ENCODE measurements at regions not wholly inside any gene's neighbourhood (a gene's known extent, or its start where the extent isn't known, plus 50 kb on each side); places are given as distances from the start of the nearest gene placed in this dataset.

DNA sequence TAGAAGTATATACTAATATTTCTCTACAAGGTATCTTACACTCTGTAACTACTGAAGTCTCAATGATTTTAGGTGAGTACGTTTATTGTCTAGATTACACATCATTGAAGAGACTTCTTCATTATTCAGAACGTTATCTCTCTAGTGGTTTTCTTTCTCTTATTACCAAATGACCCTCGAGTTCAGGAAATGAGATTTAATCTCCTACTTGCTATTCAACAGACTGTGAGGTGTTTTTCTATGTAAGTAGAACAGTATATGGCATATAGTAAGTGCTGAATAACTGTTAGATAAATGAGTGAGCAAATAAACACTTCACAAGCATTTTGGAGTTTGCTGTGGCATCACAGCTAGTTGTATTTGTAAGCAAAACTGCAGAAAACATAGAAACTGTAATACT, 947.2 kb upstream of the SLC39A10 start:
- TF ChIP-seq, protein P1, sequence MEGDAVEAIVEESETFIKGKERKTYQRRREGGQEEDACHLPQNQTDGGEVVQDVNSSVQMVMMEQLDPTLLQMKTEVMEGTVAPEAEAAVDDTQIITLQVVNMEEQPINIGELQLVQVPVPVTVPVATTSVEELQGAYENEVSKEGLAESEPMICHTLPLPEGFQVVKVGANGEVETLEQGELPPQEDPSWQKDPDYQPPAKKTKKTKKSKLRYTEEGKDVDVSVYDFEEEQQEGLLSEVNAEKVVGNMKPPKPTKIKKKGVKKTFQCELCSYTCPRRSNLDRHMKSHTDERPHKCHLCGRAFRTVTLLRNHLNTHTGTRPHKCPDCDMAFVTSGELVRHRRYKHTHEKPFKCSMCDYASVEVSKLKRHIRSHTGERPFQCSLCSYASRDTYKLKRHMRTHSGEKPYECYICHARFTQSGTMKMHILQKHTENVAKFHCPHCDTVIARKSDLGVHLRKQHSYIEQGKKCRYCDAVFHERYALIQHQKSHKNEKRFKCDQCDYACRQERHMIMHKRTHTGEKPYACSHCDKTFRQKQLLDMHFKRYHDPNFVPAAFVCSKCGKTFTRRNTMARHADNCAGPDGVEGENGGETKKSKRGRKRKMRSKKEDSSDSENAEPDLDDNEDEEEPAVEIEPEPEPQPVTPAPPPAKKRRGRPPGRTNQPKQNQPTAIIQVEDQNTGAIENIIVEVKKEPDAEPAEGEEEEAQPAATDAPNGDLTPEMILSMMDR (conservative IDR thresholded peaks at IDR 0.05): no peak
- no peak for TF ChIP-seq EZH2 (IDR thresholded peaks at IDR 0.05; ENCODE audit: low read depth)
- no peaks in the 10 kb centered on the region for H3K9me2 ChIP-seq (ENCODE audit: insufficient read depth)
- no peaks in the 10 kb centered on the region for H3K79me2 ChIP-seq (ENCODE audit: low read depth)
- ChIA-PET CTCF (no interaction called here), POLR2A (ENCODE audit: unreplicated experiment) (no interaction called here)
- no peaks in the 10 kb centered on the region for H4K20me1 ChIP-seq (ENCODE audit: insufficient read depth)
- no peaks in the 10 kb centered on the region for H3K27me3 ChIP-seq (ENCODE audit: insufficient read depth, low read depth)
- intact Hi-C loops (cut with micrococcal nuclease; ENCODE audit: unreplicated experiment): no loop called here
- H2AFZ ChIP-seq: no peak overlapping the region
- H3K36me3 ChIP-seq (ENCODE audit: low read depth): no peaks in the 10 kb centered on the region
- BruUV-seq (replicated peaks): no TSS peak
- no peak overlapping the region for H3K4me3 ChIP-seq
- H3K4me1 ChIP-seq (replicated peaks; ENCODE audit: insufficient read depth): no peaks in the 10 kb centered on the region
- no peak overlapping the region for H3K4me2 ChIP-seq
- H3F3A ChIP-seq (ENCODE audit: insufficient read depth, low read depth): no peaks in the 10 kb centered on the region
- no peak for DNase-seq
- H3K27ac ChIP-seq: no peak overlapping the region
- H3K9me3 ChIP-seq (ENCODE audit: insufficient read depth, low read depth): no peaks in the 10 kb centered on the region

DNA sequence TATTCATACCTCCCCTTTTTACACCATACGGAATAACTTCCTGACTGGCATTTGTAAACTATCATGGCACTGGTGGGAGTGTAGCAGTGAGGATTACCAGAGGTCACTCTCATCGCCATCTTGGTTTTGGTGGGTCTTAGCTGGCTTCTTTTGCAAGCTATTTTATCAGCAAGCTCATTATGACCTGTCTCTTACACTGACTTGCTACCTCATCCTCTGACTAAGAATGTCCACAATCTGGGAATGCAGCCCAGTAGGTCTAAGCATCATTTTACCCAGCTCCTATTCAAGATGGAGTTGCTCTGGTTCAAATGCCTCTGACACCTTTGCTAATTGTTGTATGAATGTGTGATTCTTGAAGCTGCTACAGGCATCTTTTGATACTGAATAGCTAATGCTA, 950.8 kb upstream of the SLC39A10 start:
- no peaks in the 10 kb centered on the region for H3F3A ChIP-seq (ENCODE audit: insufficient read depth, low read depth)
- H3K79me2 ChIP-seq (ENCODE audit: low read depth): no peaks in the 10 kb centered on the region
- TF ChIP-seq EZH2 (IDR thresholded peaks at IDR 0.05; ENCODE audit: low read depth): no peak
- H4K20me1 ChIP-seq (ENCODE audit: insufficient read depth): no peaks in the 10 kb centered on the region
- no peak overlapping the region for H2AFZ ChIP-seq
- ChIA-PET POLR2A (ENCODE audit: unreplicated experiment) (no interaction called here), CTCF (no interaction called here)
- BruUV-seq (replicated peaks): no TSS peak
- DNase-seq: no peak
- H3K36me3 ChIP-seq (ENCODE audit: low read depth): no peaks in the 10 kb centered on the region
- no peak overlapping the region for H3K4me3 ChIP-seq
- no peaks in the 10 kb centered on the region for H3K9me3 ChIP-seq (ENCODE audit: insufficient read depth, low read depth)
- H3K4me2 ChIP-seq: no peak overlapping the region
- H3K9me2 ChIP-seq (ENCODE audit: insufficient read depth): no peaks in the 10 kb centered on the region
- intact Hi-C loops (cut with micrococcal nuclease; ENCODE audit: unreplicated experiment): no loop called here
- H3K4me1 ChIP-seq (replicated peaks; ENCODE audit: insufficient read depth): no peaks in the 10 kb centered on the region
- no peaks in the 10 kb centered on the region for H3K27me3 ChIP-seq (ENCODE audit: insufficient read depth, low read depth)
- H3K27ac ChIP-seq: no peak overlapping the region

DNA sequence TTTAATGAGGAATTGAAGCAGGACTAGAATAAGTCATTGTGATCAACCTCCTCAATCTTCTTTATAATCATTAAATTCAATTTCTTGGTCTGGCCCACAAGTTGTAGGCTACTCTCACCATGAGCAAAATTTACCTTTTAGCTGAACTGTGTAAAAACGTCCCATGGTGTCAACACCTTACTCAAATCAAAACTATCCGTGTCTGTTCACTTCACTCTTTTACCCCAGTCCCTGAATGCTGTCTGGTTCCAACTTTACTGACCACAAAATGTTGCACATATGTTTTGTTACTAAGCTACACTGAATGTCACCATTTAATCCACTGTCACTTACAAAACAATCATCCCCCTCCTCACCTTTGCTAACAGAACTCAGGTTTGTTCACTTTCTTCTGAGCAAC, 951.6 kb upstream of the SLC39A10 start:
- Histone ChIP-seq H3K9me3 (ENCODE audit: insufficient read depth, low read depth) (no peaks in the 10 kb centered on the region), H4K20me1 (ENCODE audit: insufficient read depth) (no peaks in the 10 kb centered on the region), H3K4me1 (replicated peaks; ENCODE audit: insufficient read depth) (no peaks in the 10 kb centered on the region), H3K27ac (no peak overlapping the region), H3K79me2 (ENCODE audit: low read depth) (no peaks in the 10 kb centered on the region), H3K4me2 (no peak overlapping the region), H3K27me3 (ENCODE audit: insufficient read depth, low read depth) (no peaks in the 10 kb centered on the region), H2AFZ (no peak overlapping the region), H3K36me3 (ENCODE audit: low read depth) (no peaks in the 10 kb centered on the region), H3K9me2 (ENCODE audit: insufficient read depth) (no peaks in the 10 kb centered on the region), H3K4me3 (no peak overlapping the region), H3F3A (ENCODE audit: insufficient read depth, low read depth) (no peaks in the 10 kb centered on the region)
- no peak for DNase-seq
- intact Hi-C loops (cut with micrococcal nuclease; ENCODE audit: unreplicated experiment): no loop called here
- ChIA-PET CTCF (no interaction called here), POLR2A (ENCODE audit: unreplicated experiment) (no interaction called here)
- BruUV-seq (replicated peaks): no TSS peak
- no peak for TF ChIP-seq EZH2 (IDR thresholded peaks at IDR 0.05; ENCODE audit: low read depth)
- TF ChIP-seq, protein P1 (conservative IDR thresholded peaks at IDR 0.05): no peak

DNA sequence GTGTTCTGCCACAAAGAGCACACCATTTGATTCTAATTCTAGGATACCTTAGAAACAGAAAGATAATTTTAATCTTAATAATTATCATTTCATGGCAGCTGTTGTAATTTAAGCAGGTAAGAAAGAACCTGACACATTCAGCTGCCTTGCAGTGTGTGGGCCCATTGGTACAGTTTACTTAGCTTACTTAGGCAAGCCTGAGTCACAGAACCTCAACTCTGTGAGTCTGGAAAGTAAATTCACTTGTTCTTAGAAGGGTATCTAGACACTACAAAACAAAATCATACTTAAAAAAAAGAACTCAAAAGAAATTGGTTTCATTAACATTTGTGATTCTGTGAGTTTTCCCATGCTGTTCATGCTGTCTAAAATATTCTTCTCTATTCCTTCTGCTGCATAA, 956.3 kb upstream of the SLC39A10 start:
- no TSS peak for BruUV-seq (replicated peaks)
- no peak for DNase-seq
- no peaks in the 10 kb centered on the region for H3K4me1 ChIP-seq (replicated peaks; ENCODE audit: insufficient read depth)
- H3K4me2 ChIP-seq: no peak overlapping the region
- H4K20me1 ChIP-seq (ENCODE audit: insufficient read depth): no peaks in the 10 kb centered on the region
- H3F3A ChIP-seq (ENCODE audit: insufficient read depth, low read depth): no peaks in the 10 kb centered on the region
- POLR2A ChIA-PET (ENCODE audit: unreplicated experiment): no interaction called here
- H3K9me3 ChIP-seq (ENCODE audit: insufficient read depth, low read depth): no peaks in the 10 kb centered on the region
- H3K79me2 ChIP-seq (ENCODE audit: low read depth): no peaks in the 10 kb centered on the region
- no peaks in the 10 kb centered on the region for H3K36me3 ChIP-seq (ENCODE audit: low read depth)
- H2AFZ ChIP-seq: no peak overlapping the region
- intact Hi-C loops (cut with micrococcal nuclease; ENCODE audit: unreplicated experiment): no loop called here
- no peak overlapping the region for H3K27ac ChIP-seq
- no peak overlapping the region for H3K4me3 ChIP-seq
- H3K9me2 ChIP-seq (ENCODE audit: insufficient read depth): no peaks in the 10 kb centered on the region
- no peak for TF ChIP-seq EZH2 (IDR thresholded peaks at IDR 0.05; ENCODE audit: low read depth)
- TF ChIP-seq, protein P1 (conservative IDR thresholded peaks at IDR 0.05): no peak
- H3K27me3 ChIP-seq (ENCODE audit: insufficient read depth, low read depth): no peaks in the 10 kb centered on the region
- CTCF ChIA-PET: no interaction called here

Data from PC-9 (cell line).